B cell (primary cell): ENCODE measurements at regions not wholly inside any gene's neighbourhood (a gene's known extent, or its start where the extent isn't known, plus 50 kb on each side); places are given as distances from the start of the nearest gene placed in this dataset.

ENCODE experiments used
- EZH2 ChIP-seq: IDR thresholded peaks from 2 replicates; pipeline ENCODE4 v1.6.1; 2012; ENCODE audit warnings: borderline replicate concordance, low read depth, mild to moderate bottlenecking, moderate library complexity, low read length; ENCODE audit not compliant: insufficient read depth, poor library complexity, severe bottlenecking
- TF ChIP-seq, protein P1 (sequence below): fragments of 200-600 bp; IDR thresholded peaks from one replicate; pipeline ENCODE4 v1.8.0; 2022; ENCODE audit warnings: antibody characterized with exemption, mild to moderate bottlenecking

DNA sequence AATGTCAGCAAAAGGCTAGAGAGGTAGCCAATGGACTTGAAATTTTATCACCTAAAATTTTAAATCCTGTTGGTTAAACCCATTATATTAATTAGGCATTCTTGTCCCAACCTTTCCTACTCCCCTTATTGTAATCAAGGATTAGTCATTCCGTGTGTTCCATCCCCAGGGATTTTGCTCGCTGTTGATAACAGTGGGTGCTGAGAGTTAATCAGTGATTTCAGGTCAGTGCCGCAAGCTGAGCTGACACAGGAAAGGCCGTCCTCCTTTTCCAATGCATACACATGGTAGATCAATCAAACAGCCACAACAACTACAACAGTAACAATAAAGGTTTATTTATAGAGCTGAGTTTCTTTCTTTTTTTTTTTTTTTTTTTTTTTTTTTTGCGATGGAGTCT lies 271.4 kb downstream of the ACTR3B start:
- TF ChIP-seq, protein P1, sequence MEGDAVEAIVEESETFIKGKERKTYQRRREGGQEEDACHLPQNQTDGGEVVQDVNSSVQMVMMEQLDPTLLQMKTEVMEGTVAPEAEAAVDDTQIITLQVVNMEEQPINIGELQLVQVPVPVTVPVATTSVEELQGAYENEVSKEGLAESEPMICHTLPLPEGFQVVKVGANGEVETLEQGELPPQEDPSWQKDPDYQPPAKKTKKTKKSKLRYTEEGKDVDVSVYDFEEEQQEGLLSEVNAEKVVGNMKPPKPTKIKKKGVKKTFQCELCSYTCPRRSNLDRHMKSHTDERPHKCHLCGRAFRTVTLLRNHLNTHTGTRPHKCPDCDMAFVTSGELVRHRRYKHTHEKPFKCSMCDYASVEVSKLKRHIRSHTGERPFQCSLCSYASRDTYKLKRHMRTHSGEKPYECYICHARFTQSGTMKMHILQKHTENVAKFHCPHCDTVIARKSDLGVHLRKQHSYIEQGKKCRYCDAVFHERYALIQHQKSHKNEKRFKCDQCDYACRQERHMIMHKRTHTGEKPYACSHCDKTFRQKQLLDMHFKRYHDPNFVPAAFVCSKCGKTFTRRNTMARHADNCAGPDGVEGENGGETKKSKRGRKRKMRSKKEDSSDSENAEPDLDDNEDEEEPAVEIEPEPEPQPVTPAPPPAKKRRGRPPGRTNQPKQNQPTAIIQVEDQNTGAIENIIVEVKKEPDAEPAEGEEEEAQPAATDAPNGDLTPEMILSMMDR = no peak
- no peak for TF ChIP-seq EZH2
